Suprapubic skin (tissue), 4 donors: ENCODE measurements at regions not wholly inside any gene's neighbourhood (a gene's known extent, or its start where the extent isn't known, plus 50 kb on each side); places are given as distances from the start of the nearest gene placed in this dataset.

Source experiments
- EP300 ChIP-seq: sonication (generic); formaldehyde crosslinking; IDR thresholded peaks from one replicate; pipeline ENCODE4 v1.6.1; 2017; ENCODE audit warnings: antibody characterized with exemption
- POLR2AphosphoS5 ChIP-seq, 3 donors: sonication (generic); formaldehyde crosslinking; IDR thresholded peaks; one replicate each; pipeline ENCODE4 v1.6.1; 2017; ENCODE audit warnings: antibody characterized with exemption in 3 of 3
- TF ChIP-seq, protein P1 (sequence below), 2 donors: fragments of 200-600 bp in 1 of 2; fragments of 450-650 bp in 1 of 2; sonication (generic) in 1 of 2; IDR thresholded peaks; one replicate each; pipeline ENCODE4 v1.5.1; 2016 to 2019; ENCODE audit warnings: antibody characterized with exemption in 2 of 2, mild to moderate bottlenecking in 1 of 2, moderate library complexity in 1 of 2

DNA sequence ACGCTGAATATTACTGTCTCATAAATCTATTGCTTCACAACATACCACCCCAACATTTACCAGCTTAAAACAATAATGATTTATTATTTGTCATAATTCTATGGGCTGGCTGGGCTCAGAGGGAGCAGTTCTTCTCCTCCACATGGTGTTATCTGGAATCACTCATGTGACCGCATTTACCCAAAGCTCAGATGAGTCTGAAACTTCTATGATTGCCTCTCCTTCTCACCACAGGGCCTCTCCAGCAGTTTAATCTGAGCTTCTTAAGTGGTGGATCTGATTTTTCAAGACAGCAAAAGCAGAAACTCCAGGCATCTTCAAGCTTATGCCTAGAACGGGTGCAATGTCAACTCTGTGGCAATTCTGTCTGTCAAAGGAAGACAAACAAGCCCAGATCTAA lies 210.3 kb upstream of the ADRA1B start:
- no peak for TF ChIP-seq POLR2AphosphoS5 (IDR thresholded peaks at IDR 0.05)
- TF ChIP-seq, protein P1, sequence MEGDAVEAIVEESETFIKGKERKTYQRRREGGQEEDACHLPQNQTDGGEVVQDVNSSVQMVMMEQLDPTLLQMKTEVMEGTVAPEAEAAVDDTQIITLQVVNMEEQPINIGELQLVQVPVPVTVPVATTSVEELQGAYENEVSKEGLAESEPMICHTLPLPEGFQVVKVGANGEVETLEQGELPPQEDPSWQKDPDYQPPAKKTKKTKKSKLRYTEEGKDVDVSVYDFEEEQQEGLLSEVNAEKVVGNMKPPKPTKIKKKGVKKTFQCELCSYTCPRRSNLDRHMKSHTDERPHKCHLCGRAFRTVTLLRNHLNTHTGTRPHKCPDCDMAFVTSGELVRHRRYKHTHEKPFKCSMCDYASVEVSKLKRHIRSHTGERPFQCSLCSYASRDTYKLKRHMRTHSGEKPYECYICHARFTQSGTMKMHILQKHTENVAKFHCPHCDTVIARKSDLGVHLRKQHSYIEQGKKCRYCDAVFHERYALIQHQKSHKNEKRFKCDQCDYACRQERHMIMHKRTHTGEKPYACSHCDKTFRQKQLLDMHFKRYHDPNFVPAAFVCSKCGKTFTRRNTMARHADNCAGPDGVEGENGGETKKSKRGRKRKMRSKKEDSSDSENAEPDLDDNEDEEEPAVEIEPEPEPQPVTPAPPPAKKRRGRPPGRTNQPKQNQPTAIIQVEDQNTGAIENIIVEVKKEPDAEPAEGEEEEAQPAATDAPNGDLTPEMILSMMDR (IDR thresholded peaks at IDR 0.05) = no peak
- no peak for TF ChIP-seq EP300
